ENCODE measurements at regions not wholly inside any gene's neighbourhood (a gene's known extent, or its start where the extent isn't known, plus 50 kb on each side); places are given as distances from the start of the nearest gene placed in this dataset.

GRCh38 chr15:66651913-66652642 is 50.0 kb upstream of the SMAD6 start:
- H3K4me2 ChIP-seq = no peak overlapping the region
- H3K79me2 ChIP-seq = no peaks in the 10 kb centered on the region
- H3K9me3 ChIP-seq (ENCODE audit: low read depth) = no peaks in the 10 kb centered on the region
- H3K27ac ChIP-seq = no peak overlapping the region
- no peaks in the 10 kb centered on the region for H3K9me2 ChIP-seq (replicated peaks; ENCODE audit: insufficient read depth)
- no peaks in the 10 kb centered on the region for H4K20me1 ChIP-seq (ENCODE audit: insufficient read depth, poor library complexity, severe bottlenecking)
- no peak for DNase-seq (ENCODE audit: low spot score)
- H3K27me3 ChIP-seq = no peaks in the 10 kb centered on the region
- H3K4me1 ChIP-seq (ENCODE audit: insufficient read depth) = peaks cover 15% of the 10 kb centered on the region
- no peak overlapping the region for H3K4me3 ChIP-seq
- TF ChIP-seq CTCF (IDR thresholded peaks at IDR 0.05; ENCODE audit: poor library complexity) (no peak), EZH2phosphoT487 (IDR thresholded peaks at IDR 0.05; ENCODE audit: low read depth, severe bottlenecking, unreplicated experiment) (no peak), EZH2 (IDR thresholded peaks at IDR 0.05; ENCODE audit: borderline replicate concordance) (no peak)
- H2AFZ ChIP-seq = no peak overlapping the region
- 53% methylated on average over 5 of the region's 5 CpGs for WGBS (ENCODE audit: low lambda C conversion rate, missing lambda C conversion rate)
- H3K36me3 ChIP-seq (replicated peaks; ENCODE audit: insufficient read depth, low read depth) = no peaks in the 10 kb centered on the region
